ENCODE measurements at regions not wholly inside any gene's neighbourhood (a gene's known extent, or its start where the extent isn't known, plus 50 kb on each side); places are given as distances from the start of the nearest gene placed in this dataset.

GRCh38 chr13:84524586-84524985, 642.3 kb upstream of the SLITRK1 start:
- no peak for DNase-seq

- no peak for DNase-seq
Measured at GRCh38 chr13:84500016-84500415, 617.7 kb upstream of the SLITRK1 start.

GRCh38 chr13:84497613-84498012, 615.3 kb upstream of the SLITRK1 start:
- DNase-seq = no peak

- DNase-seq = no peak
Measured at GRCh38 chr13:84491952-84492351, 609.7 kb upstream of the SLITRK1 start.

GRCh38 chr13:84487752-84488151, 605.5 kb upstream of the SLITRK1 start:
- DNase-seq = no peak

- DNase-seq = no peak
Measured at GRCh38 chr13:84481958-84482357, 599.7 kb upstream of the SLITRK1 start.

GRCh38 chr13:84479656-84480055, 597.4 kb upstream of the SLITRK1 start:
- no peak for DNase-seq

GRCh38 chr13:84470528-84470927, 588.3 kb upstream of the SLITRK1 start:
- no peak for DNase-seq

GRCh38 chr13:84466461-84466860, 584.2 kb upstream of the SLITRK1 start:
- no peak for DNase-seq

GRCh38 chr13:84460989-84461388, 578.7 kb upstream of the SLITRK1 start:
- DNase-seq = no peak

- no peak for DNase-seq
Measured at GRCh38 chr13:84455143-84455905, 573.0 kb upstream of the SLITRK1 start.

- no peak for DNase-seq
Measured at GRCh38 chr13:84447640-84447978, 565.3 kb upstream of the SLITRK1 start.

GRCh38 chr13:84446972-84447639, 564.8 kb upstream of the SLITRK1 start:
- peak; percentile 12 for DNase-seq

- DNase-seq = no peak
Measured at GRCh38 chr13:84445776-84446175, 563.5 kb upstream of the SLITRK1 start.

GRCh38 chr13:84443463-84443862, 561.2 kb upstream of the SLITRK1 start:
- DNase-seq = no peak

GRCh38 chr13:84439108-84439507, 556.8 kb upstream of the SLITRK1 start:
- DNase-seq = no peak

- DNase-seq = no peak
Measured at GRCh38 chr13:84433024-84433423, 550.8 kb upstream of the SLITRK1 start.

GRCh38 chr13:84431646-84432045, 549.4 kb upstream of the SLITRK1 start:
- DNase-seq = no peak

- DNase-seq = peak; percentile 42
Measured at GRCh38 chr13:84430446-84430845, 548.2 kb upstream of the SLITRK1 start.

- no peak for DNase-seq
Measured at GRCh38 chr13:84430015-84430414, 547.7 kb upstream of the SLITRK1 start.

GRCh38 chr13:84418041-84418440, 535.8 kb upstream of the SLITRK1 start:
- no peak for DNase-seq

- DNase-seq = no peak
Measured at GRCh38 chr13:84417416-84417815, 535.1 kb upstream of the SLITRK1 start.

- DNase-seq = no peak
Measured at GRCh38 chr13:84413016-84413415, 530.7 kb upstream of the SLITRK1 start.

GRCh38 chr13:84405286-84405685, 523.0 kb upstream of the SLITRK1 start:
- DNase-seq = no peak

- peak; percentile 31 for DNase-seq
Measured at GRCh38 chr13:84400706-84401105, 518.4 kb upstream of the SLITRK1 start.
